Spleen (tissue), 7 donors: ENCODE measurements at regions not wholly inside any gene's neighbourhood (a gene's known extent, or its start where the extent isn't known, plus 50 kb on each side); places are given as distances from the start of the nearest gene placed in this dataset.

Experiments
- POLR2AphosphoS5 ChIP-seq, 3 donors: sonication (generic); formaldehyde crosslinking; IDR thresholded peaks; one replicate each; pipeline ENCODE4 v1.5.1; 2017; ENCODE audit warnings: antibody characterized with exemption in 3 of 3
- TF ChIP-seq, protein P1 (sequence below), 11 experiments: fragments of 200-600 bp in 7 of 11; fragments of 450-650 bp in 4 of 11; sonication (generic) in 4 of 11; IDR thresholded peaks in 8 of 11; conservative IDR thresholded peaks in 3 of 11; 1 replicate in 7 of 11; 2 replicates in 4 of 11; pipeline versions ENCODE4 v1.4.0 to v1.8.0; 2016 to 2021; ENCODE audit warnings: antibody characterized with exemption in 11 of 11, inconsistent platforms in 4 of 11, mild to moderate bottlenecking in 1 of 11
- donor health status: DM: no; HTN: no; CAD: no; lungs with moderate emphysema.
- donor health status: DM: no; HTN: no; CAD: no.
- donor health status: DM: no; HTN: no; CAD: no.

DNA sequence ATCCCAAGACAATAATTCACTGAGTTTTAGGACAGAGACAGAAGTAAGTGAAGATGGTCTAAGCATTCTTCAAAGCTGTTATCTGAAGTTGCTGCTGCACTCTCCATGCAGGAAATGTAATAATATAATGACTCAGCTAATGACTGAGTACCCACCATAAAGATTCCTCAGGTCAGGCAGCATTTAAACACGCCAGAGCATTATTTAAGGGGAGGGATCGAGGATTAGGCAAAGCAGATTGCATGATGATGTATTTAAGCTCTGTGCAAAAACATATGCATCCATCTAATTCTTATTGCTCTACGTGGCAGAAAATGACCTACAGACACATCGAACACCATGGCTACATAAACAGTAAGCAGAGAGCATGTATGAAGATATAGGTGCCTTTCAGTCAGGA is 216.4 kb downstream of the UNC5CL start:
- no peak for TF ChIP-seq POLR2AphosphoS5 (IDR thresholded peaks at IDR 0.05)
- TF ChIP-seq, protein P1, sequence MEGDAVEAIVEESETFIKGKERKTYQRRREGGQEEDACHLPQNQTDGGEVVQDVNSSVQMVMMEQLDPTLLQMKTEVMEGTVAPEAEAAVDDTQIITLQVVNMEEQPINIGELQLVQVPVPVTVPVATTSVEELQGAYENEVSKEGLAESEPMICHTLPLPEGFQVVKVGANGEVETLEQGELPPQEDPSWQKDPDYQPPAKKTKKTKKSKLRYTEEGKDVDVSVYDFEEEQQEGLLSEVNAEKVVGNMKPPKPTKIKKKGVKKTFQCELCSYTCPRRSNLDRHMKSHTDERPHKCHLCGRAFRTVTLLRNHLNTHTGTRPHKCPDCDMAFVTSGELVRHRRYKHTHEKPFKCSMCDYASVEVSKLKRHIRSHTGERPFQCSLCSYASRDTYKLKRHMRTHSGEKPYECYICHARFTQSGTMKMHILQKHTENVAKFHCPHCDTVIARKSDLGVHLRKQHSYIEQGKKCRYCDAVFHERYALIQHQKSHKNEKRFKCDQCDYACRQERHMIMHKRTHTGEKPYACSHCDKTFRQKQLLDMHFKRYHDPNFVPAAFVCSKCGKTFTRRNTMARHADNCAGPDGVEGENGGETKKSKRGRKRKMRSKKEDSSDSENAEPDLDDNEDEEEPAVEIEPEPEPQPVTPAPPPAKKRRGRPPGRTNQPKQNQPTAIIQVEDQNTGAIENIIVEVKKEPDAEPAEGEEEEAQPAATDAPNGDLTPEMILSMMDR (IDR thresholded peaks at IDR 0.05 in 8 of 11, conservative IDR thresholded peaks at IDR 0.05 in 3 of 11), result no peak
